Colonic mucosa (tissue), 4 donors: ENCODE measurements at regions not wholly inside any gene's neighbourhood (a gene's known extent, or its start where the extent isn't known, plus 50 kb on each side); places are given as distances from the start of the nearest gene placed in this dataset.

Experiments used
- DNase-seq: peaks from one replicate; pipeline ENCODE4 v3.0.0-alpha.2; 2020
- H3K27ac ChIP-seq: fragments of 200-600 bp; one replicate; pipeline ENCODE4 v1.8.0; 2021
- H3K27me3 ChIP-seq: fragments of 200-600 bp; one replicate; pipeline ENCODE4 v1.8.0; 2021
- H3K36me3 ChIP-seq: fragments of 200-600 bp; one replicate; pipeline ENCODE4 v1.8.0; 2021
- H3K4me1 ChIP-seq: fragments of 200-600 bp; one replicate; pipeline ENCODE4 v1.8.0; 2021; ENCODE audit warnings: mild to moderate bottlenecking
- H3K4me3 ChIP-seq: fragments of 200-600 bp; one replicate; pipeline ENCODE4 v1.8.0; 2021
- H3K9ac ChIP-seq, 2 donors: one replicate each; pipeline ENCODE4 v1.7.0; 2013; ENCODE audit warnings: control low read depth in 2 of 2, low read depth in 2 of 2, low read length in 2 of 2
- H3K9me3 ChIP-seq: fragments of 200-600 bp; one replicate; pipeline ENCODE4 v1.8.0; 2021
- CTCF ChIP-seq: fragments of 200-600 bp; IDR thresholded peaks from one replicate; pipeline ENCODE4 v1.8.0; 2022; ENCODE audit warnings: antibody characterized with exemption, mild to moderate bottlenecking
- intact Hi-C: fragments of 100-400 bp; cut with DNase I; formaldehyde crosslinking; loops from one replicate; pipeline ENCODE4 v1.14.1; 2022
- donor health status: healthy.
- donor health status: DM: no; HTN: no; CAD: no.
- donor health status: DM: no; HTN: no; CAD: no.

- no peak for DNase-seq
- Histone ChIP-seq H3K36me3 (no peaks in the 10 kb centered on the region), H3K4me1 (no peaks in the 10 kb centered on the region), H3K27ac (no peak overlapping the region), H3K9ac (no peak overlapping the region), H3K27me3 (no peaks in the 10 kb centered on the region), H3K9me3 (no peaks in the 10 kb centered on the region), H3K4me3 (no peak overlapping the region)
- intact Hi-C loops = no loop called here
- TF ChIP-seq CTCF = no peak
Measured at GRCh38 chr6:156175433-156175832, 601.7 kb upstream of the ARID1B start.

GRCh38 chr6:156174031-156174890 lies 602.9 kb upstream of the ARID1B start:
- Histone ChIP-seq H3K9ac (no peak overlapping the region), H3K27ac (no peak overlapping the region), H3K4me3 (no peak overlapping the region), H3K27me3 (no peaks in the 10 kb centered on the region), H3K36me3 (no peaks in the 10 kb centered on the region), H3K9me3 (no peaks in the 10 kb centered on the region), H3K4me1 (no peaks in the 10 kb centered on the region)
- DNase-seq = no peak
- intact Hi-C loops = no loop called here
- TF ChIP-seq CTCF = no peak

GRCh38 chr6:156169371-156169770 lies 607.8 kb upstream of the ARID1B start:
- Histone ChIP-seq H3K4me3 (no peak overlapping the region), H3K9me3 (no peaks in the 10 kb centered on the region), H3K4me1 (no peaks in the 10 kb centered on the region), H3K27ac (no peak overlapping the region), H3K27me3 (no peaks in the 10 kb centered on the region), H3K36me3 (no peaks in the 10 kb centered on the region), H3K9ac (no peak overlapping the region)
- no peak for TF ChIP-seq CTCF
- intact Hi-C loops = no loop called here
- no peak for DNase-seq

- Histone ChIP-seq H3K9ac (no peak overlapping the region), H3K27me3 (no peaks in the 10 kb centered on the region), H3K4me1 (no peaks in the 10 kb centered on the region), H3K9me3 (no peaks in the 10 kb centered on the region), H3K27ac (peak overlapping the region; percentile 29), H3K4me3 (no peak overlapping the region), H3K36me3 (no peaks in the 10 kb centered on the region)
- DNase-seq = no peak
- TF ChIP-seq CTCF = no peak
- intact Hi-C loops = no loop called here
Measured at GRCh38 chr6:156167625-156168071, 609.5 kb upstream of the ARID1B start.

- intact Hi-C loops = no loop called here
- Histone ChIP-seq H3K4me1 (no peaks in the 10 kb centered on the region), H3K27me3 (no peaks in the 10 kb centered on the region), H3K27ac (peak overlapping the region; percentile 29), H3K9me3 (no peaks in the 10 kb centered on the region), H3K36me3 (no peaks in the 10 kb centered on the region), H3K9ac (no peak overlapping the region), H3K4me3 (no peak overlapping the region)
- no peak for TF ChIP-seq CTCF
- no peak for DNase-seq
Measured at GRCh38 chr6:156167016-156167624, 610.1 kb upstream of the ARID1B start.
